T follicular helper cell (primary cell): ENCODE measurements at regions not wholly inside any gene's neighbourhood (a gene's known extent, or its start where the extent isn't known, plus 50 kb on each side); places are given as distances from the start of the nearest gene placed in this dataset.
"Not testable (repeated sequence)": the region's sequence is repeated elsewhere in the genome, so short reads cannot be mapped to it uniquely, and the experiment has no call there.

Experiments
- DNase-seq: peaks from one replicate; pipeline ENCODE4 v3.0.0-alpha.2; 2020; ENCODE audit warnings: low read depth

DNA sequence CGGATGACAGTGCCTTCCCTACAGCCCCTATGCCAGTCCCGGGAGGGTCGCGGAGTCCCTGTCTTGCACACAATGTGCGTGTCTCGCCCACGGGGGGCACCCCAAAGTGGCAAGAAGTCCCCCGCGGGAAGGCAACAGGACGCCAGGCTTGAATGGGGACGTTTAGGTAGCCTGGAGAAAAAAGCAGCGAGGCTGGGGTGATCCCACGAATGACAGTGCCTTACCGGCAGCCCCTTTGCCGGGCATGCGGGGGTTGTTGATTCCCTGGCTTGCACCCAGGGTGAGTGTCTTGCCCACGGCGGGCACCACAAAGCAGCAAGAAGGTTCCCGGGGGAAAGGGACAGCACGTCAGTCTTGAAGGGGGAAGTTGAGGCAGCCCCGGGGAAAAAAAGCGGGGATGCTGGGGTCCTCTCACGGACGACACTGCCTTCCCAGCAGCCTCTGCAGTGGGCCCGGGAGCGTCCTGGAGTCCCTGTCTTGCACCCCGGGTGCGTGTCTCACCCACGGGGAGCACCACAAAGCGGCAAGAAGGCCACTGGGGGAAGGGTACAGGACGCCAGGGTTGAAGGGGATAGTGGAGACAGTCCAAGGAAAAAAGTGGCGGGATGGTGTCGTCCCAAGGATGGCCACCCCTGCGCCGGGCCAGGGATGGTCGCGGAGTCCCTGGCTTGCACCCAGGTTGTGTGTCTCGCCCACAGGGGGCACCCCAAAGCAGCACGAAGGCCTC is 156.8 kb upstream of the ALG10B start:
- no peak for DNase-seq

GRCh38 chr12:38160318-38161122 is 156.1 kb upstream of the ALG10B start:
- DNase-seq: no peak

- DNase-seq: no peak
Observed at GRCh38 chr12:38161123-38162000, 155.2 kb upstream of the ALG10B start.

GRCh38 chr12:38162013-38162412 is 154.6 kb upstream of the ALG10B start:
- no peak for DNase-seq

- no peak for DNase-seq
Observed at GRCh38 chr12:38162708-38163441, 153.7 kb upstream of the ALG10B start.

- DNase-seq: no peak
Observed at GRCh38 chr12:38163442-38163801, 153.2 kb upstream of the ALG10B start.

DNA sequence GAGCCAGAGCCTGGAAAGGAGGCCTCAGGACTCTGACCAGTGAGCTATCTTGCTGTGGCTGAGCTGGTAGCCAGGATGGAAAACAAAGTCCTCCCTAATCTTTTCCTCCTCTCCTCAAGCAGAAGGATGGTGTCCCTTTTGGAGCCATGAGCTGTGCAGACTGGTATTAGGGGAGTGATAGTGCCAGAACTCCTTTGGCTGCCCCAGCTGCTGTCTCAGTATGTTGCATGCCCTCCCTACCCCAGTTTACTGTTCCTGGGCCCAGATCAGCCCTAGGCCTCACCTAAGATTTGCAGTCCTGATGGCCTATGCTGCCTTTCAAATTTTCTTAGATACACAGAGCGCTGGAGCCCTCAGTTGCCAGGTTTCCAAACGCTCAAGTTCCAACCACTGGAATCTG is 150.3 kb upstream of the ALG10B start:
- no peak for DNase-seq

- no peak for DNase-seq
Observed at GRCh38 chr12:38175538-38175937, 141.0 kb upstream of the ALG10B start.

DNA sequence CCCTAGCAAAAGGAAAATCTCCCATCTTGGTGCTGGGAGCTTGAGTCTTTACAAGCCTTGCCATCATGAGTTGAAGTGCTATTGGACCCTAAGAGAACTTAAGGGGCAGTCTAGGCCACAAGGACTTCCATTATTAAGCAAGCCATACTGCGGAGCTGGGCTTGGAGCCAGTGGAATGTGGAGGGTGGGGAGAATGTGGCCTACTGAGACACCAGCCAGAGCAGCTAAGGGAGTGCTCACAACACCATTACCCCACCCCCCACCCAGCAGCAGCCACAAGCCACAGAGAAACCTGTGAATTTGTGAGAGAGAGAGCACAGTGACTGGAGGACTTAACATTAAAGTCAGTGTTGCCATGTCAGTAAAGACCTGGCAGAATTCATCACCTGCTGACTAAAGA is 133.0 kb upstream of the ALG10B start:
- DNase-seq: not testable (repeated sequence)

DNA sequence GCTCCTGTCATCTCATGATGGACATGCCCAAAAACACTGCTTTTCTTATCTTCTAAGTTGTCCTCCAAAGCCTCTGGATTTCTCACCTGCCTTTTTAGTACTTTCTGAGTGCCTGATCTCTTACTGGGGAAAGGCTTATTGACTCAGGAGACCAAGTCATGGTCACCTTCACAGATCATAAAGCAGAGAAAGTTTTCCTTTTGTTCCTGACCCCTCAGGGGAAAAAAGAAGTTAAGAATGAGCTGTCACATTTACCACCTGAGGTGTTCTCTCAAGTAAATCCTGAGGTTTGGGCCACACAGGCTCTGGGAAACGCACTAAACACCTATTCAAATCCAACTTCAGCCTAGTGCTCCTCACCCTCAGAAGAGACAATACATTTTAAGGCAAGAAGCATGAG is 119.3 kb upstream of the ALG10B start:
- not testable (repeated sequence) for DNase-seq

DNA sequence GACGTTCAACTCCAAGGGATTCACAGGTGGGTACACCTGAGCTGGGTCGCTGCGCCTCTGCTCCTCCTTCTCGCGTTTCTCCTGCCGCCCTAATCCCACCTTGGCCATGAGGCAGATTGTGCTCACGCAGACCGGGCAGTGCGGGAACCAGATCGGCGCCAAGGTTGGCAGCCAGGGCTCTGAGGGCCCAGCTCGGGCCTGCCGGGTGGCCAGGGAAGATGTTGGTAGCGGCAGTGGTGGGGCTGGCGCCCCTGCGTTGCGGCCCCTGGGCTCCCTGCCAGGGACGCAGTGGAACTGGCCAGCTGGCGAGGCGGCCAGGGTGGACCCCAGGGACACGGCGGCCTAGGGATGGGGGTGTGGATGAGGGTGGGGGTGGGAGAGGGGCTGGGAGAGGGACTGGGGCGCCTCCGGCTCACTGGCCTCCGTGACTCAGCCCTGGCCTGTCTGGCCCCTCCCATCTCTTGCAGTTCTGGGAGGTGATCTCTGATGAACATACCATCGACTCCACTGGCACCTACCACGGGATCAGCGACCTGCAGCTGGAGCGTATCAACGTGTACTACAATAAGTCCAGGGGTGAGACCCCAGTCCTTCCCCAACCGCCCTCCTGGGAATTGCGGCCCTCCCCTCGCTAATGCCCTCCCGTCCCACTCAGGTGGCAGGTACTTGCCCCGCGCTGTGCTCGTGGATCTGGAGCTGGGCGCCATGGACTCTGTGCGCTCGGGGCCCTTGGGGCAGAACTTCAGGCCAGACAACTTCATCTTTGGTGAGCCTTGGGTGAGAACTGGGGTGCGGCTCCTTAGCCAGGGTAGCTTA is 114.9 kb upstream of the ALG10B start:
- DNase-seq: no peak

- DNase-seq: no peak
Observed at GRCh38 chr12:38204831-38205230, 111.7 kb upstream of the ALG10B start.

DNA sequence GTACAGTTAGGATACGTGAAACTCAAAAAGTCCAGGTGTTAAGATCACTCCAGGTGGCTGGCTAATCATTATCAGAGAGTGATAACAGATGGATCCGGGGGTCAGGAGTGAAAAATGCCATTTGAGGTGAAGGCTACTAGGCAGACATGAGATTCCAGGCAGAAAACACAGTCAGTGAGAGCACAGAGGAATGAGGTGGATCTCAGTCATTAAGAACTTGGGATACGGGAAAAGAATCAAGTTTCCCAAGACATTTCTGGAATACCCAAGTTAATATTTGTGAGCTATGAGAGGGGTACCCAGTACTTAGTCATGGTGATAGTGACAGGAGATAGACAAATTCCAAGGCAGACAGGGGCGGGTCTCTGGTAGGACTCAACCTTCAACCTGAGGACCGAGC is 94.6 kb upstream of the ALG10B start:
- DNase-seq: no peak

DNA sequence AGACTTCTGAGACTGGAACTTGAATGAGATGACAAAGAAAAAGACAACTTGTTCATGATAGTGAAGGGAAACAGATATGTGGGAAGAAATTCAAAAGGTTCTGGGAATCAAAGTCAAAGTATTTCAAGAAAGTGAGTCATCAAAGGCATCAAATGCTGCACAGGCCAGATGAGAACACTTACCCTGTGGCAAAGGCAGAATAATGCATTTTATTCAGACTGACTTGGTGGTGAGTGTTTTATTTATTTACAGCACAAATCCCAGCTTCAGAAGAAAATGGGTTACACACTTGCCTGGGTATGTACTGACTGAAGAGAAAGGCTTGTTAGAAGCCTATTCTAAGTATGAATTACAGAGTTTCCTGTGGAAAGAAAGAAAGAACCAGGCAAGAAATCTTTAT is 78.2 kb upstream of the ALG10B start:
- DNase-seq: not testable (repeated sequence)

- no peak for DNase-seq
Observed at GRCh38 chr12:38253778-38254177, 62.8 kb upstream of the ALG10B start.

DNA sequence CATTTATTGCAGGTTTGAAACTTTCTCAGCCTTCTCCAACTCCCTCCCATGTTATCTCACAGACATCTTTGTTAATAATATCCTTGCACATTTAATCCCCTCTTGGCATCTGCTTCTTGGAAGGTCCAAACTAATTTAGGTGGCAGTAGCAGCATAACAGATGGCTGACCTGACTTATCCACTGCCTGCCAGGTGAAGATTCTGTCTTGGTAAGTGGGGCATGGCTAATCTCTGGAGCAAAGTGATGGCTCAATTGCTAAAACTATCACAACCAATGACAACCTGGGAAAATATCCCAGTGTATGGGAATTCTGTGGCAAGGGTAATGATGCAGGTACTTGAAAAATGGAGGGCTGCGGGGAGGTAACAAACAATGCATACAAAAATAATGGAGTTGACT is 58.2 kb upstream of the ALG10B start:
- no peak for DNase-seq
